Progenitor cell of endocrine pancreas (in vitro differentiated cells): ENCODE measurements at regions not wholly inside any gene's neighbourhood (a gene's known extent, or its start where the extent isn't known, plus 50 kb on each side); places are given as distances from the start of the nearest gene placed in this dataset.

Source experiments
- DNase-seq: peaks from one replicate; pipeline ENCODE4 v3.0.0; 2021; ENCODE audit warnings: low spot score; ENCODE audit not compliant: unreplicated experiment
- H3K27ac Mint-ChIP-seq: 2 replicates; pipeline ENCODE4 v1.8.0; 2021; ENCODE audit warnings: mild to moderate bottlenecking, moderate library complexity, mixed read lengths
- H3K27me3 Mint-ChIP-seq: 2 replicates; pipeline ENCODE4 v1.8.0; 2021; ENCODE audit warnings: mixed read lengths
- H3K36me3 Mint-ChIP-seq: 2 replicates; pipeline ENCODE4 v1.8.0; 2022; ENCODE audit warnings: mixed read lengths; ENCODE audit not compliant: insufficient read depth
- H3K4me1 Mint-ChIP-seq: 2 replicates; pipeline ENCODE4 v1.8.0; 2021; ENCODE audit warnings: low read depth, mixed read lengths
- H3K4me3 Mint-ChIP-seq: 2 replicates; pipeline ENCODE4 v1.8.0; 2021; ENCODE audit warnings: low read depth, mild to moderate bottlenecking, moderate library complexity, mixed read lengths
- H3K9me3 Mint-ChIP-seq: 2 replicates; pipeline ENCODE4 v1.8.0; 2021; ENCODE audit warnings: low read depth, mixed read lengths
- CTCF ChIP-seq: fragments of 200-600 bp; sonication (generic); IDR thresholded peaks from one replicate; pipeline ENCODE4 v1.5.0; 2021; ENCODE audit warnings: antibody characterized with exemption, mild to moderate bottlenecking; ENCODE audit not compliant: unreplicated experiment

GRCh38 chr4:84432713-84433112 is 66.4 kb downstream of the NKX6-1 start:
- H3K27me3 Mint-ChIP-seq, result no peaks in the 10 kb centered on the region
- H3K9me3 Mint-ChIP-seq, result peaks cover 12% of the 10 kb centered on the region
- H3K27ac Mint-ChIP-seq, result peak overlapping the region; percentile 88
- no peak for DNase-seq
- peaks cover 56% of the 10 kb centered on the region for H3K4me1 Mint-ChIP-seq
- no peak overlapping the region for H3K4me3 Mint-ChIP-seq
- H3K36me3 Mint-ChIP-seq, result peaks cover 10% of the 10 kb centered on the region
- TF ChIP-seq CTCF, result no peak

GRCh38 chr4:84420608-84421007 is 78.5 kb downstream of the NKX6-1 start:
- Mint-ChIP-seq H3K4me1 (peaks cover 39% of the 10 kb centered on the region), H3K27ac (peak overlapping the region; percentile 47), H3K36me3 (peaks cover 8% of the 10 kb centered on the region), H3K4me3 (no peak overlapping the region), H3K27me3 (no peaks in the 10 kb centered on the region), H3K9me3 (peaks cover 17% of the 10 kb centered on the region)
- TF ChIP-seq CTCF, result no peak
- DNase-seq, result no peak

GRCh38 chr4:84419201-84419600 is 79.9 kb downstream of the NKX6-1 start:
- peaks cover 6% of the 10 kb centered on the region for H3K36me3 Mint-ChIP-seq
- H3K4me1 Mint-ChIP-seq, result peaks cover 43% of the 10 kb centered on the region
- H3K27me3 Mint-ChIP-seq, result no peaks in the 10 kb centered on the region
- no peak overlapping the region for H3K27ac Mint-ChIP-seq
- H3K4me3 Mint-ChIP-seq, result no peak overlapping the region
- no peak for TF ChIP-seq CTCF
- no peak for DNase-seq
- peaks cover 8% of the 10 kb centered on the region for H3K9me3 Mint-ChIP-seq

- Mint-ChIP-seq H3K27ac (peak overlapping the region; percentile 84), H3K27me3 (no peaks in the 10 kb centered on the region), H3K36me3 (peaks cover 3% of the 10 kb centered on the region), H3K9me3 (peaks cover 5% of the 10 kb centered on the region), H3K4me3 (no peak overlapping the region), H3K4me1 (peaks cover 47% of the 10 kb centered on the region)
- no peak for TF ChIP-seq CTCF
- no peak for DNase-seq
These were observed 80.9 kb downstream of the NKX6-1 start for GRCh38 chr4:84417997-84418709.

- Mint-ChIP-seq H3K27ac (no peak overlapping the region), H3K36me3 (no peaks in the 10 kb centered on the region), H3K9me3 (peaks cover 3% of the 10 kb centered on the region), H3K27me3 (no peaks in the 10 kb centered on the region), H3K4me1 (peaks cover 34% of the 10 kb centered on the region), H3K4me3 (no peak overlapping the region)
- DNase-seq, result no peak
- TF ChIP-seq CTCF, result no peak
These were observed 85.1 kb downstream of the NKX6-1 start for GRCh38 chr4:84413976-84414375.
